Smooth muscle cell (in vitro differentiated cells): ENCODE measurements at regions not wholly inside any gene's neighbourhood (a gene's known extent, or its start where the extent isn't known, plus 50 kb on each side); places are given as distances from the start of the nearest gene placed in this dataset.

ENCODE experiments used
- DNase-seq: peaks from one replicate; lab custom pipeline; 2025; ENCODE audit not compliant: unreplicated experiment; lab: John Stamatoyannopoulos, UW
- H2AFZ ChIP-seq: fragments of 200-600 bp; sonication (generic); 2 replicates; pipeline ENCODE4 v1.6.0; 2016; ENCODE audit warnings: antibody characterized with exemption, low read depth, mild to moderate bottlenecking
- H3F3A ChIP-seq: fragments of 200-600 bp; sonication (generic); 2 replicates; pipeline ENCODE4 v1.6.0; 2017; ENCODE audit warnings: antibody characterized with exemption, low read depth
- H3K27ac ChIP-seq: fragments of 200-600 bp; sonication (generic); 2 replicates; pipeline ENCODE4 v1.5.1; 2016; ENCODE audit warnings: low read depth, mild to moderate bottlenecking
- H3K27me3 ChIP-seq: fragments of 200-600 bp; sonication (generic); 2 replicates; pipeline ENCODE4 v1.6.1; 2016; ENCODE audit warnings: low read depth, mild to moderate bottlenecking
- H3K36me3 ChIP-seq: fragments of 200-600 bp; sonication (generic); 2 replicates; pipeline ENCODE4 v1.5.1; 2016; ENCODE audit warnings: low read depth
- H3K4me1 ChIP-seq: fragments of 200-600 bp; sonication (generic); 2 replicates; pipeline ENCODE4 v1.5.1; 2016; ENCODE audit warnings: low read depth
- H3K4me2 ChIP-seq: fragments of 200-600 bp; sonication (generic); 2 replicates; pipeline ENCODE4 v1.6.0; 2016; ENCODE audit warnings: mild to moderate bottlenecking
- H3K4me3 ChIP-seq: fragments of 200-600 bp; sonication (generic); 2 replicates; pipeline ENCODE4 v1.5.1; 2016; ENCODE audit warnings: mild to moderate bottlenecking
- H3K79me2 ChIP-seq: fragments of 200-600 bp; sonication (generic); 2 replicates; pipeline ENCODE4 v1.6.0; 2016; ENCODE audit warnings: low read depth, mild to moderate bottlenecking
- H3K9ac ChIP-seq: fragments of 200-600 bp; sonication (generic); 2 replicates; pipeline ENCODE4 v1.6.0; 2016; ENCODE audit warnings: low read depth
- H3K9me3 ChIP-seq: fragments of 200-600 bp; sonication (generic); replicated peaks from 2 replicates; pipeline ENCODE4 v1.5.1; 2016; ENCODE audit warnings: low read depth
- H4K20me1 ChIP-seq: fragments of 200-600 bp; sonication (generic); 2 replicates; pipeline ENCODE4 v1.6.0; 2016; ENCODE audit warnings: low read depth
- WGBS: methylation state at CpG from one replicate; pipeline ENCODE4 v1.1.7; 2016; ENCODE audit warnings: low lambda C conversion rate; 5-methylcytosine and 5-hydroxymethylcytosine counted together
- TF ChIP-seq, protein P1 (sequence below): fragments of 200-600 bp; sonication (generic); IDR thresholded peaks from 2 replicates; pipeline ENCODE4 v1.5.1; 2017; ENCODE audit warnings: borderline replicate concordance, mild to moderate bottlenecking, antibody characterized with exemption; ENCODE audit not compliant: insufficient read depth, poor library complexity, severe bottlenecking

DNA sequence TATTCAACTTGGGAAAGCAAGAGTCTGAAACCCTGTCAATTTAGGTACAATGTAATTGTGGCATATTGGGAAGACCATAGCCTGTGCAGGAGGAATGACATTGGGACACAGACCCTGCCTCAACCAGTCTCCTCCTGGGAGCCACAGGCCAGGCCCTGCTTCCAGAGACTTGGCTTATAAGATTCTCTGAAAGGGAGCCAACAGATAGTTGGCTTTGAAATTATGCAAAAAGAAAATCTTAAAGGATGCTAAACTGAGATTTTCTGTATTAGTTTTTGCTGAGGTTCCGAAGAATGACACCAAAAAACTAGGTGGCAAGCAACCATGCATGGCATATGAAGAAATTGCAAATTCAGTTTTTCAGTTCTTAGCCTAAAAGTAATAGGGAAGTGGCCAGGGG lies 76.4 kb upstream of the CYRIA start:
- Histone ChIP-seq H3K4me2 (no peak overlapping the region), H2AFZ (no peak overlapping the region), H4K20me1 (no peaks in the 10 kb centered on the region), H3K4me1 (no peaks in the 10 kb centered on the region), H3K79me2 (no peaks in the 10 kb centered on the region), H3K36me3 (no peaks in the 10 kb centered on the region), H3K9ac (no peak overlapping the region), H3K27ac (no peak overlapping the region), H3K4me3 (no peak overlapping the region), H3K9me3 (no peaks in the 10 kb centered on the region), H3K27me3 (peaks cover 8% of the 10 kb centered on the region), H3F3A (no peaks in the 10 kb centered on the region)
- TF ChIP-seq, protein P1, sequence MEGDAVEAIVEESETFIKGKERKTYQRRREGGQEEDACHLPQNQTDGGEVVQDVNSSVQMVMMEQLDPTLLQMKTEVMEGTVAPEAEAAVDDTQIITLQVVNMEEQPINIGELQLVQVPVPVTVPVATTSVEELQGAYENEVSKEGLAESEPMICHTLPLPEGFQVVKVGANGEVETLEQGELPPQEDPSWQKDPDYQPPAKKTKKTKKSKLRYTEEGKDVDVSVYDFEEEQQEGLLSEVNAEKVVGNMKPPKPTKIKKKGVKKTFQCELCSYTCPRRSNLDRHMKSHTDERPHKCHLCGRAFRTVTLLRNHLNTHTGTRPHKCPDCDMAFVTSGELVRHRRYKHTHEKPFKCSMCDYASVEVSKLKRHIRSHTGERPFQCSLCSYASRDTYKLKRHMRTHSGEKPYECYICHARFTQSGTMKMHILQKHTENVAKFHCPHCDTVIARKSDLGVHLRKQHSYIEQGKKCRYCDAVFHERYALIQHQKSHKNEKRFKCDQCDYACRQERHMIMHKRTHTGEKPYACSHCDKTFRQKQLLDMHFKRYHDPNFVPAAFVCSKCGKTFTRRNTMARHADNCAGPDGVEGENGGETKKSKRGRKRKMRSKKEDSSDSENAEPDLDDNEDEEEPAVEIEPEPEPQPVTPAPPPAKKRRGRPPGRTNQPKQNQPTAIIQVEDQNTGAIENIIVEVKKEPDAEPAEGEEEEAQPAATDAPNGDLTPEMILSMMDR: no peak
- WGBS: 83% methylated on average over 1 of the region's 1 CpG
- no peak for DNase-seq

GRCh38 chr2:16741498-16741897 lies 75.9 kb upstream of the CYRIA start:
- no peak for DNase-seq
- H3K4me1 ChIP-seq: no peaks in the 10 kb centered on the region
- WGBS: 82% methylated on average over 3 of the region's 3 CpGs
- no peak overlapping the region for H3K27ac ChIP-seq
- H3K36me3 ChIP-seq: no peaks in the 10 kb centered on the region
- H3K4me3 ChIP-seq: no peak overlapping the region
- no peaks in the 10 kb centered on the region for H3K79me2 ChIP-seq
- TF ChIP-seq, protein P1: no peak
- no peak overlapping the region for H3K9ac ChIP-seq
- H4K20me1 ChIP-seq: no peaks in the 10 kb centered on the region
- peaks cover 8% of the 10 kb centered on the region for H3K27me3 ChIP-seq
- H3K4me2 ChIP-seq: no peak overlapping the region
- no peaks in the 10 kb centered on the region for H3F3A ChIP-seq
- H3K9me3 ChIP-seq: no peaks in the 10 kb centered on the region
- H2AFZ ChIP-seq: no peak overlapping the region

GRCh38 chr2:16739778-16740581 lies 74.3 kb upstream of the CYRIA start:
- no peaks in the 10 kb centered on the region for H3K9me3 ChIP-seq
- H3K27me3 ChIP-seq: peaks cover 8% of the 10 kb centered on the region
- H3K4me1 ChIP-seq: no peaks in the 10 kb centered on the region
- H3K9ac ChIP-seq: no peak overlapping the region
- no peak overlapping the region for H2AFZ ChIP-seq
- H3K36me3 ChIP-seq: no peaks in the 10 kb centered on the region
- H3F3A ChIP-seq: no peaks in the 10 kb centered on the region
- H3K4me2 ChIP-seq: no peak overlapping the region
- H3K79me2 ChIP-seq: no peaks in the 10 kb centered on the region
- 90% methylated on average over 4 of the region's 4 CpGs for WGBS
- no peaks in the 10 kb centered on the region for H4K20me1 ChIP-seq
- TF ChIP-seq, protein P1: no peak
- no peak for DNase-seq
- H3K27ac ChIP-seq: no peak overlapping the region
- no peak overlapping the region for H3K4me3 ChIP-seq
